ENCODE measurements at regions not wholly inside any gene's neighbourhood (a gene's known extent, or its start where the extent isn't known, plus 50 kb on each side); places are given as distances from the start of the nearest gene placed in this dataset.

GRCh38 chr10:4658777-4659176, 167.2 kb upstream of the AKR1E2 start:
- no peak for TF ChIP-seq CTCF (IDR thresholded peaks at IDR 0.05; ENCODE audit: insufficient read depth, low read depth, low read length, missing control alignments)
- no peak overlapping the region for H3K4me3 ChIP-seq (ENCODE audit: low read length)
- DNase-seq (ENCODE audit: low read depth) = no peak

GRCh38 chr10:4656576-4657194, 169.3 kb upstream of the AKR1E2 start:
- peak; percentile 92 for TF ChIP-seq CTCF (IDR thresholded peaks at IDR 0.05; ENCODE audit: insufficient read depth, low read depth, low read length, missing control alignments)
- H3K4me3 ChIP-seq (ENCODE audit: low read length) = no peak overlapping the region
- DNase-seq (ENCODE audit: low read depth) = peak; percentile 76

- H3K4me3 ChIP-seq (ENCODE audit: low read length) = no peak overlapping the region
- no peak for TF ChIP-seq CTCF (IDR thresholded peaks at IDR 0.05; ENCODE audit: insufficient read depth, low read depth, low read length, missing control alignments)
- DNase-seq (ENCODE audit: low read depth) = no peak
Measured at GRCh38 chr10:4655879-4656278, 170.1 kb upstream of the AKR1E2 start.

GRCh38 chr10:4655406-4655805, 170.6 kb upstream of the AKR1E2 start:
- H3K4me3 ChIP-seq (ENCODE audit: low read length) = no peak overlapping the region
- TF ChIP-seq CTCF (IDR thresholded peaks at IDR 0.05; ENCODE audit: insufficient read depth, low read depth, low read length, missing control alignments) = no peak
- DNase-seq (ENCODE audit: low read depth) = no peak

- no peak for DNase-seq (ENCODE audit: low read depth)
- H3K4me3 ChIP-seq (ENCODE audit: low read length) = no peak overlapping the region
- TF ChIP-seq CTCF (IDR thresholded peaks at IDR 0.05; ENCODE audit: insufficient read depth, low read depth, low read length, missing control alignments) = no peak
Measured at GRCh38 chr10:4654496-4654895, 171.5 kb upstream of the AKR1E2 start.

- DNase-seq (ENCODE audit: low read depth) = no peak
- no peak for TF ChIP-seq CTCF (IDR thresholded peaks at IDR 0.05; ENCODE audit: insufficient read depth, low read depth, low read length, missing control alignments)
- no peak overlapping the region for H3K4me3 ChIP-seq (ENCODE audit: low read length)
Measured at GRCh38 chr10:4653160-4653559, 172.8 kb upstream of the AKR1E2 start.
